GM06990 (cell line): ENCODE measurements at regions not wholly inside any gene's neighbourhood (a gene's known extent, or its start where the extent isn't known, plus 50 kb on each side); places are given as distances from the start of the nearest gene placed in this dataset.

Experiments
- DNase-seq: peaks from one replicate; pipeline ENCODE4 v3.0.0-alpha.2; 2011; ENCODE audit not compliant: insufficient read length; ENCODE audit errors: extremely low read depth
- H3K27me3 ChIP-seq: replicated peaks from 2 replicates; pipeline ENCODE4 v1.6.0; 2011; ENCODE audit warnings: low read length; ENCODE audit not compliant: control insufficient read depth, insufficient read depth
- H3K36me3 ChIP-seq: 2 replicates; pipeline ENCODE4 v1.5.1; 2011; ENCODE audit warnings: low read length; ENCODE audit not compliant: control insufficient read depth, insufficient read depth
- H3K4me3 ChIP-seq: replicated peaks from 2 replicates; pipeline ENCODE4 v1.5.1; 2011; ENCODE audit warnings: low read depth, mild to moderate bottlenecking, control low read depth, low read length
- TF ChIP-seq, protein P1 (sequence below): IDR thresholded peaks from 2 replicates; pipeline ENCODE4 v1.5.1; 2011; ENCODE audit warnings: low read length, control low read depth, mild to moderate bottlenecking, inconsistent platforms; ENCODE audit not compliant: insufficient read depth, poor library complexity, severe bottlenecking

- Histone ChIP-seq H3K36me3 (no peaks in the 10 kb centered on the region), H3K27me3 (no peaks in the 10 kb centered on the region), H3K4me3 (no peak overlapping the region)
- TF ChIP-seq, protein P1, sequence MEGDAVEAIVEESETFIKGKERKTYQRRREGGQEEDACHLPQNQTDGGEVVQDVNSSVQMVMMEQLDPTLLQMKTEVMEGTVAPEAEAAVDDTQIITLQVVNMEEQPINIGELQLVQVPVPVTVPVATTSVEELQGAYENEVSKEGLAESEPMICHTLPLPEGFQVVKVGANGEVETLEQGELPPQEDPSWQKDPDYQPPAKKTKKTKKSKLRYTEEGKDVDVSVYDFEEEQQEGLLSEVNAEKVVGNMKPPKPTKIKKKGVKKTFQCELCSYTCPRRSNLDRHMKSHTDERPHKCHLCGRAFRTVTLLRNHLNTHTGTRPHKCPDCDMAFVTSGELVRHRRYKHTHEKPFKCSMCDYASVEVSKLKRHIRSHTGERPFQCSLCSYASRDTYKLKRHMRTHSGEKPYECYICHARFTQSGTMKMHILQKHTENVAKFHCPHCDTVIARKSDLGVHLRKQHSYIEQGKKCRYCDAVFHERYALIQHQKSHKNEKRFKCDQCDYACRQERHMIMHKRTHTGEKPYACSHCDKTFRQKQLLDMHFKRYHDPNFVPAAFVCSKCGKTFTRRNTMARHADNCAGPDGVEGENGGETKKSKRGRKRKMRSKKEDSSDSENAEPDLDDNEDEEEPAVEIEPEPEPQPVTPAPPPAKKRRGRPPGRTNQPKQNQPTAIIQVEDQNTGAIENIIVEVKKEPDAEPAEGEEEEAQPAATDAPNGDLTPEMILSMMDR: no peak
- no peak for DNase-seq
These were observed 246.7 kb downstream of the GAS1 start for GRCh38 chr9:86700629-86701028.

DNA sequence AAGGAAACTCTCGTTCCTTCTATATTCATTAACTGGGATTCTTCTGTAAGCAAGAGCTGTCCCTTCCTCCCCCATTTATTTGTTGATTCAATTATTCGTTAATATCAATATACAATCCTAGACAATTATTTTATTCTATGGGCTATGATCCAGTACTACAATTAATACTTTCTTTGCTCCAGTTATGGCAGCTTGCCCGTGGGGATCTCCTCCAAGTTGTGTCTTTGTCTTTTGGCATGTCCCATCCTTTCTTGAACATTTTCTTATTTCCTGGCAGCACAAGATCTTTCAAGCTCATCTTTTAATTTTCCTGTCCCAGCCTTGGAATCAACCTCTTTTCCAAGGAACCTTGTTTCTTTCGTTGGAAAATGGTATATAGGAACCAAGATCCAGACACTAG lies 249.3 kb downstream of the GAS1 start:
- TF ChIP-seq, protein P1: no peak
- H3K27me3 ChIP-seq: no peaks in the 10 kb centered on the region
- no peak overlapping the region for H3K4me3 ChIP-seq
- no peaks in the 10 kb centered on the region for H3K36me3 ChIP-seq
- DNase-seq: no peak

DNA sequence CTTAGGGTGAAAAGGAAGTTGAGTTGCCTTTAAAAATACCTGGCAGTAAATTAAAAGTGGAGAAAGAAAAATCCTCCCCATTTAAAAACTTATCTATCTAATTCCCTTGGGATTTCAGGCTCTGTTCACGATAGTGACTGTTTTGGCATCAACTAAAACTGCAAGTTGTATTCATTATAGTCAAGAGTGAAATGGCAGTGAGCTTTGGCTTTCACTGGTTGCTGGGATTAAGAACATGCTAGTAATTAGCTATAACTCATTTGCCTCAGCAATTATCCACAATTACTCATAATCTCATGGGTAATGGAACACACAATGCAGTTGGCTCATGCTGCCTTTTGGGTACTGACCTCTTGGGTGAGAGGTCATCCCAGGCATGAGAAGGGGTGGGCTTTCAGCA lies 250.1 kb downstream of the GAS1 start:
- TF ChIP-seq, protein P1: no peak
- DNase-seq: no peak
- Histone ChIP-seq H3K36me3 (no peaks in the 10 kb centered on the region), H3K27me3 (no peaks in the 10 kb centered on the region), H3K4me3 (no peak overlapping the region)

DNA sequence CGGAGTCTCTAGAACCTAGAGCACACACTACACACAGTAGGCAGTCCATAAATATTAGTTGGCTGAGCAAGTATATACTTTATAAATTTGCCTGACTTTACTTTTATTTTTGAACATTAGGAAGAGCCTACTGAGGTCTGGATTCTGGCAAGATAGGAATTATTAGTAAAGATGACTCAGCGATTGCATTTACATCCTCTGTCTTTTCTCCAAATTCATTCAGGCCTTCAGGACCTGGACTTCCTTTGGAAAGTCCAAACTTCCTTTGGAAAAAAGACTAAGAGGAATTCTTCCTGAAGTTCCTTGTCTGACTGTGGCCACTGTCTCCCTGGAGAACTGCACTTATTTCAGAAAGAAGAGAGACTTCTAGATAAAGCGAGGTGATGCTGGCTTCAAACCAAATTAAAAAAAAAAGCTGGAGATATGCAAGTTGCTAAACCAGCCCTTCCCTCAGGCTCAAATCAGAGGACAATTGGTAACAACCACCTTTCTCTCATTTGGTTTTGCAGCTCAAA lies 251.3 kb downstream of the GAS1 start:
- Histone ChIP-seq H3K4me3 (no peak overlapping the region), H3K36me3 (no peaks in the 10 kb centered on the region), H3K27me3 (no peaks in the 10 kb centered on the region)
- TF ChIP-seq, protein P1: no peak
- DNase-seq: no peak

DNA sequence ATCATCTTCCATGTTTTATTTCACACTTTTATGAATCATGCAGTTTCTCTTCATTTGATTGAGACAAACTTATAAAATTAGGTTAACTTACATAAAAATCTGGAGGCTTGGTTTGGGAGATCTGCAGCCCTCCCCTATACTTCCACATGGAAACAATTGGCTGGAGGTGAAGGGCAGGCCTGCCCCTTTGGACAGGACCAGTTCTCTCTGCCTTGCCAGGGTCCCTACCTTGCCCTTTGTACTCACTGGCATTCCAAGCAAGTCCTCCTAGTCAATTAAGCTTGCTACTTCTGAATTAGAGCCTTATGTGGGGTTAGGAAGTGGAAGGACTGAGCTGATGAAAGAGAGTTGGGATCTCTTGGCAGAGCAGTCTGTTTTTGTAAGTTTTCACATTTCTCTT lies 257.3 kb downstream of the GAS1 start:
- no peak for DNase-seq
- H3K36me3 ChIP-seq: no peaks in the 10 kb centered on the region
- H3K4me3 ChIP-seq: no peak overlapping the region
- TF ChIP-seq, protein P1: no peak
- no peaks in the 10 kb centered on the region; the same call in 1 of the 2 replicates for H3K27me3 ChIP-seq

DNA sequence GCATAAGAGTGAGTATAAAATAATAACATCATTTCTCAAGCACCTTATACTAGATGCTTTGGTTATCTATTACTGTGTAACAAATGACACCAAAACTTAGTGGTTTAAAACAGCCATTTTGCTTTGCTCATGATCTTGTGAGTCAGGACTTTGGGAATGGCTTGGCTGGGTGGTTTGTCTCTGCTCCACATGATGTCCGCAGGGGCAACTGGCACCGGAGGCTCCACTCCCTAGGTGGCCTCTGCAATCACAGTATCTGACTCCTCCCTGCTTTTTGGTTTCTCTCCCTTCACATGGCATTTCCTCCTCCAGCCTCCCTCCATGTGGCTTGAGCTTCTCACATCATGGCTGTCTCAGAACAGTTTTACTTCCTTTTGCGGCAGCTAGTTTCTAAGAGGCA lies 259.5 kb downstream of the GAS1 start:
- Histone ChIP-seq H3K36me3 (no peaks in the 10 kb centered on the region), H3K27me3 (no peaks in the 10 kb centered on the region; the same call in 1 of the 2 replicates), H3K4me3 (no peak overlapping the region)
- TF ChIP-seq, protein P1: no peak
- no peak for DNase-seq
